AG04449 (cell line): ENCODE measurements at regions not wholly inside any gene's neighbourhood (a gene's known extent, or its start where the extent isn't known, plus 50 kb on each side); places are given as distances from the start of the nearest gene placed in this dataset.

Source experiments
- CTCF ChIA-PET: fragments of 350-600 bp; formaldehyde crosslinking; extraction: SDS; loops from one replicate; lab custom pipeline; 2021; ENCODE audit warnings: antibody characterized with exemption; lab: Yijun Ruan, JAX
- POLR2A ChIA-PET: fragments of 400-600, 350-600 bp; formaldehyde crosslinking; extraction: SDS; loops from one replicate; lab custom pipeline; 2020; ENCODE audit warnings: antibody characterized with exemption, inconsistent platforms; lab: Yijun Ruan, JAX
- DNase-seq: peaks from one replicate; pipeline ENCODE4 v3.0.0-alpha.2; 2010; ENCODE audit warnings: low read depth, low spot score
- H3K4me3 ChIP-seq: 2 replicates; pipeline ENCODE4 v1.5.1; 2011; ENCODE audit warnings: low read depth, mild to moderate bottlenecking, control low read depth, low read length
- CTCF ChIP-seq: IDR thresholded peaks from one replicate; pipeline ENCODE4 v1.5.1; 2011; ENCODE audit warnings: mild to moderate bottlenecking, moderate library complexity, low read length, control low read depth, inconsistent platforms; ENCODE audit not compliant: insufficient read depth; ENCODE audit errors: missing control alignments

GRCh38 chrY:7736847-7737365, 825.4 kb upstream of the AMELY start:
- TF ChIP-seq CTCF, result no peak
- ChIA-PET CTCF (no interaction called here), POLR2A (no interaction called here)
- H3K4me3 ChIP-seq, result no peak overlapping the region
- DNase-seq, result no peak

GRCh38 chrY:7731651-7732050, 820.1 kb upstream of the AMELY start:
- POLR2A ChIA-PET, result no interaction called here
- no peak for DNase-seq
- CTCF ChIA-PET, result interaction anchor here (1.4 kb wide), 1 partner anchor 13 kb away, joined by 4 read pairs; no protein-coding TSS in a partner anchor
- no peak overlapping the region for H3K4me3 ChIP-seq
- TF ChIP-seq CTCF, result no peak

- CTCF ChIA-PET, result interaction anchor here (1.4 kb wide), 1 partner anchor 14 kb away, joined by 4 read pairs; no protein-coding TSS in a partner anchor
- no peak for TF ChIP-seq CTCF
- POLR2A ChIA-PET, result no interaction called here
Observed at GRCh38 chrY:7730664-7731063, 819.1 kb upstream of the AMELY start.

GRCh38 chrY:7730071-7730470, 818.5 kb upstream of the AMELY start:
- CTCF ChIA-PET, result interaction anchor here (1.4 kb wide), 1 partner anchor 14 kb away, joined by 4 read pairs; no protein-coding TSS in a partner anchor
- POLR2A ChIA-PET, result no interaction called here

More at GRCh38 chrY:7730664-7731063, 819.1 kb upstream of the AMELY start:
- DNase-seq, result no peak
- no peak overlapping the region for H3K4me3 ChIP-seq

GRCh38 chrY:7729318-7730011, 817.9 kb upstream of the AMELY start:
- POLR2A ChIA-PET, result no interaction called here

More at GRCh38 chrY:7730071-7730470, 818.5 kb upstream of the AMELY start:
- no peak for TF ChIP-seq CTCF
- DNase-seq, result no peak
- H3K4me3 ChIP-seq, result no peak overlapping the region

More at GRCh38 chrY:7729318-7730011, 817.9 kb upstream of the AMELY start:
- H3K4me3 ChIP-seq, result no peak overlapping the region
- DNase-seq, result no peak
- CTCF ChIA-PET, result no interaction called here
- TF ChIP-seq CTCF, result no peak
